ENCODE measurements at regions not wholly inside any gene's neighbourhood (a gene's known extent, or its start where the extent isn't known, plus 50 kb on each side); places are given as distances from the start of the nearest gene placed in this dataset.
"Not testable (repeated sequence)": the region's sequence is repeated elsewhere in the genome, so short reads cannot be mapped to it uniquely, and the experiment has no call there.

DNA sequence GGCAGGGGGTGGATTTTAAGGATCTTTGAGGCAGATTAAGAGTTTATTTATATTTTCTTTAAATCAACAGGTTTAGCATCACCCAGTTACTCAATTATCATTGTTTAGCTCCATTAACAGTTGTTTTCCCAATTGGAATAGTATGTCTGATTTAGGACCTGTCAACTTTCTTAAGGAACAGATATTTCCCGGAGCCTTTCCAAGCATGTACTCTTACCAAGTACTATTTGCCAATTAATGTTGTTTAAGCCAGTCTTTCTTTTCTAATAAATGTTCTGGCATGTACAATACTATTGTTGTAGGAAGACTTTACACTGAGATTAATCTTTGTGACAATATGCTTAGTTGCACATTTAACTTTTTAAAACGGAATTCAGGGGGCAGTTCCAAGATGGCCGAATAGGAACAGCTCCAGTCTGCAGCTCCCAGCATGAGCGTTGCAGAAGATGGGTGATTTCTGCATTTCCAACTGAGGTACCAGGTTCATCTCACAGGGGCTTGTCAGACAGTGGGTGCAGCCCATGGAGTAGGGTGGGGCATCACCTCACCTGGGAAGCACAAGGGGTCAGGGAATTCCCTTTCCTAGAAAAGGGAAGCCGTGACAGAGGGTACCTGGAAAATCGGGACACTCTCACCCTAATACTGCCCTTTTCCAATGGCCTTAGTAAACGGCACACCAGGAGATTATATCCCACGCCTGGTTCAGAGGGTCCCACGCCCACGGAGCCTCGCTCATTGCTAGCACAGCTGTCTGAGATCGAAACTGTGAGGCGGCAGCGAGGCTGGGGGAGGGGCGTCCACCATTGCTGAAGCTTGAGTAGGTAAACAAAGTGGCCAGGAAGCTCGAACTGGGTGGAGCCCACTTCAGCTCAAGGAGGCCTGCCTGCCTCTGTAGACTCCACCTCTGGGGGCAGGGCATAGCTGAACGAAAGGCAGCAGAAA lies 173.7 kb downstream of the LRRC70 start:
- CTCF ChIA-PET; H3K27ac Mint-ChIP-seq (ENCODE audit: unreplicated experiment); intact Hi-C loops (cut with micrococcal nuclease; ENCODE audit: unreplicated experiment): not testable (repeated sequence)

DNA sequence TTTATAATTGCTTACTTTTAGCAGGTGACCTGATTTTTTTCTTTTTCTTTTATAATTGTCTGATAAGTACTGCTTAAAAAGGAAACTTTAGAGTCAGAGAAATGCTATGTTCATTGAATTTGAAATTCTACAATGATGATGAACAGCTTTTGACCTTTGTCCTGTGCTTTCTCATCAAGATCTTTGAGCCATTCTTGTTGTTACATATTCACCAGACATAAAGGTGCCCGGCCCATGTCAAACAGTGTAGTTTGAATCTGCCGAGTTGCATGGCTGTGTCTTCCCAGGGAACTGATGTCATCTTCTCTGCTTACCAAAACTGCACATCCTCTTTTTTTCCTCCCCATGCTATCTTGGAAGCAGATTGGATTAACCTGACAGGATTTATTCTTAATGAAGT lies 163.6 kb downstream of the LRRC70 start:
- Mint-ChIP-seq H3K27me3 (ENCODE audit: unreplicated experiment) (no peaks in the 10 kb centered on the region), H3K4me3 (ENCODE audit: low read depth, unreplicated experiment) (no peak overlapping the region), H3K27ac (ENCODE audit: unreplicated experiment) (no peak overlapping the region), H3K4me1 (ENCODE audit: low read depth, unreplicated experiment) (no peaks in the 10 kb centered on the region), H3K36me3 (ENCODE audit: insufficient read depth, unreplicated experiment) (no peaks in the 10 kb centered on the region), H3K9me3 (ENCODE audit: low read depth, unreplicated experiment) (no peaks in the 10 kb centered on the region)
- intact Hi-C loops (cut with micrococcal nuclease; ENCODE audit: unreplicated experiment): no loop called here
- TF ChIP-seq CTCF (IDR thresholded peaks at IDR 0.05; ENCODE audit: unreplicated experiment): no peak
- no peak for DNase-seq
- CTCF ChIA-PET: no interaction called here
- no TSS peak for BruUV-seq (replicated peaks)

More for the DNA sequence above, 173.7 kb downstream of the LRRC70 start:
- not testable (repeated sequence) for BruUV-seq (replicated peaks); H3K4me3 Mint-ChIP-seq (ENCODE audit: low read depth, unreplicated experiment); H3K36me3 Mint-ChIP-seq (ENCODE audit: insufficient read depth, unreplicated experiment); H3K4me1 Mint-ChIP-seq (ENCODE audit: low read depth, unreplicated experiment); DNase-seq; H3K9me3 Mint-ChIP-seq (ENCODE audit: low read depth, unreplicated experiment)
- H3K27me3 Mint-ChIP-seq (ENCODE audit: unreplicated experiment): peaks cover 30% of the 10 kb centered on the region

DNA sequence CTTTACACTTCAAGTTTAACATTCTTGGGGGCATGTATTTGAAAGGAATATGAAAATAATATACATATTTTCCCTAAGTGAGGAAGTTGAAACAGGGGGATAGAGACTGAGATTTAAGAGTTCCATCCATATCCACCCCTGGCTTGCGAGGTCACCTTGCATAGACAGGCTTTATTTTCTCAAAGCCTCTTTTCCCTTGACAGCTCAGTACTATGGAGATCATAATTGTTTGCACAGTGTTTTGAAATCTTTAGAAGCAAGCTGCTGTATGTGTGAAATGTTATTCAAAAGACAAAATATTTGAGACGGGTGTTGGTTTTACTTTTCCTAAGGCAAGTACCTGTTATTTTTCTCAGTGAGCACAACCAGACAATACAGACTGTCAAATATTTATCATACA lies 163.1 kb downstream of the LRRC70 start:
- Mint-ChIP-seq H3K36me3 (ENCODE audit: insufficient read depth, unreplicated experiment) (no peaks in the 10 kb centered on the region), H3K4me1 (ENCODE audit: low read depth, unreplicated experiment) (no peaks in the 10 kb centered on the region), H3K4me3 (ENCODE audit: low read depth, unreplicated experiment) (no peak overlapping the region), H3K27ac (ENCODE audit: unreplicated experiment) (no peak overlapping the region), H3K27me3 (ENCODE audit: unreplicated experiment) (no peaks in the 10 kb centered on the region), H3K9me3 (ENCODE audit: low read depth, unreplicated experiment) (no peaks in the 10 kb centered on the region)
- CTCF ChIA-PET: no interaction called here
- no peak for DNase-seq
- BruUV-seq (replicated peaks): no TSS peak
- TF ChIP-seq CTCF (IDR thresholded peaks at IDR 0.05; ENCODE audit: unreplicated experiment): no peak
- intact Hi-C loops (cut with micrococcal nuclease; ENCODE audit: unreplicated experiment): no loop called here

DNA sequence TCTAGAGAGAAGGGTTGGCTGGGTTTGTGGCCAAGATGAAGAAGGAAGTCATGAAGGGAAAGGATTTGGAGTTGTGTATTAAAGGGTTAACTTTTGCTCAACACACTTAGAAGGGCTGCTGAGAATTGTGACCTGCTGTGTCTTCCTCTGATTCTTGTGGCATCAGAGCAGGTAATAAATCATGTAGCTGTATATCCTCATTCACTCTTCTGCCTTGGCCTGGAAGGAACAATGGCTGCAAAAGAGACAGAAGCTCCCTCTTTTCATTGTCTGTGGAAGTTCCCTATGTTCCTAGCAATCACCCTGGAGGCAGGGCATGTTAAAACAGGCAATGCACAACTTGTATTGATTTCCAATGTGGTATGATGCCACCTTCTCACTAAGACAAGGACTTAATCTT lies 159.1 kb downstream of the LRRC70 start:
- H3K36me3 Mint-ChIP-seq (ENCODE audit: insufficient read depth, unreplicated experiment): no peaks in the 10 kb centered on the region
- no peaks in the 10 kb centered on the region for H3K4me1 Mint-ChIP-seq (ENCODE audit: low read depth, unreplicated experiment)
- BruUV-seq (replicated peaks): no TSS peak
- no peaks in the 10 kb centered on the region for H3K27me3 Mint-ChIP-seq (ENCODE audit: unreplicated experiment)
- CTCF ChIA-PET: no interaction called here
- no peak overlapping the region for H3K27ac Mint-ChIP-seq (ENCODE audit: unreplicated experiment)
- no peak for TF ChIP-seq CTCF (IDR thresholded peaks at IDR 0.05; ENCODE audit: unreplicated experiment)
- no peak for DNase-seq
- H3K4me3 Mint-ChIP-seq (ENCODE audit: low read depth, unreplicated experiment): no peak overlapping the region
- intact Hi-C loops (cut with micrococcal nuclease; ENCODE audit: unreplicated experiment): no loop called here
- peaks cover 2% of the 10 kb centered on the region for H3K9me3 Mint-ChIP-seq (ENCODE audit: low read depth, unreplicated experiment)

- Mint-ChIP-seq H3K4me3 (ENCODE audit: low read depth, unreplicated experiment) (no peak overlapping the region), H3K9me3 (ENCODE audit: low read depth, unreplicated experiment) (peaks cover 6% of the 10 kb centered on the region), H3K27ac (ENCODE audit: unreplicated experiment) (no peak overlapping the region), H3K36me3 (ENCODE audit: insufficient read depth, unreplicated experiment) (no peaks in the 10 kb centered on the region), H3K27me3 (ENCODE audit: unreplicated experiment) (no peaks in the 10 kb centered on the region), H3K4me1 (ENCODE audit: low read depth, unreplicated experiment) (no peaks in the 10 kb centered on the region)
- DNase-seq: no peak
- BruUV-seq (replicated peaks): no TSS peak
- CTCF ChIA-PET: no interaction called here
- intact Hi-C loops (cut with micrococcal nuclease; ENCODE audit: unreplicated experiment): no loop called here
- no peak for TF ChIP-seq CTCF (IDR thresholded peaks at IDR 0.05; ENCODE audit: unreplicated experiment)
Observed at GRCh38 chr5:62732677-62733121, 154.1 kb downstream of the LRRC70 start.

Measured in Calu3 (cell line).